ENCODE measurements at regions not wholly inside any gene's neighbourhood (a gene's known extent, or its start where the extent isn't known, plus 50 kb on each side); places are given as distances from the start of the nearest gene placed in this dataset.
A peak's percentile ranks its signal among the peaks of the same experiment; 100 is the strongest.

DNA sequence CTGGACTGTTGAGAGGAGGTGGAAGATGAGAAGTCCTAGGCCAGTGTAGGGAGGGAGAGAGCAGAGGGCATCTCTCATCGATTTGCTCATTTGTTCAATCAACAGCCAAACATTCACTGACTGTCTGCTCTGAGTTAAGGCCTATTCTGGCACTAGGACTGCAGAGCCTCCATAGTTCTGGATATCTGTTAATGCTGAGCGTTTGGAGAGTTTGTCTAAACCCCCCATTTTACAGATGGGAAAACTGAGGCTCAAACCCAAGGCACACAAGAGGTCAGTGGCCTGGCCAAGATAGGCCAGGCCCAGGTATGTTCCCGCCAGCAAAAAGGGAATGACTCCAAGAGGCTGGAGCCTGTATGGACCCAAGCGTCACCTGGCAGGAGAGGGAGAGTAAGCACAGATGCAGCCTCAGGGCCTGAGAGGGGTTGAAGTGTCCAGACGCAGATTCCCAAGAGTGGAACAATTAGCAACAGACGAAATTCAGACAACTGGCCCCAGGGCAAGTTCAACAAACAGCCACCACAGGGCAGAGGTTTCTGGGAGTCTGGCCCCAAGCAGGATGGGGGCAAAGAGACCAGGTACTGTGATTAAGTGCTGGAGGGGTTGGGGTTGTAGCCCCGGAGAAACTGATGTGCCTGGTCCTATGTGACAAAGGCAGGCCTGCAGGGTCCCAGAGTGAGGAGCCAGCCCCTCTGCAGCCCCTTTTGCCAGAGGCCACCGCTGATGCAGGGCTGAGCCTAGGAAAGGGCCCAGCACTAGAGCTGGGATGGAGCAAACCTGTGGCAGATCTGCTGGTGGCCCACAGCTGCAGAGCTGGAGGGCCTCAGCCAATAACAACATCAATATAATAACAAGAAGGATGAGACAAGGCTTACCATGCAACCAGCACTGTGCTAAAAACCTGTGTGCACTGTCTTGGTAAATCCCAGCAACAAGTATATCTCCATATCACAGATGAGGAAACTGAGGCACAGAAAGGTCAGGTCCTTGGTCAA is 245.1 kb upstream of the TLE3 start:
- WGBS, result 93% methylated on average over 7 of the region's 8 CpGs
- TF ChIP-seq EP300 (IDR thresholded peaks at IDR 0.05), result no peak
- no peak for TF ChIP-seq POLR2AphosphoS5 (IDR thresholded peaks at IDR 0.05)
- no peak for TF ChIP-seq CTCF (IDR thresholded peaks at IDR 0.05)
- TF ChIP-seq POLR2A (IDR thresholded peaks at IDR 0.05; ENCODE audit: low read depth), result no peak
- DNase-seq (ENCODE audit: extremely low spot score), result no peak
- H3K27ac ChIP-seq (replicated peaks in 1 of 4), result no peak overlapping the region
- H3K27me3 ChIP-seq, result no peaks in the 10 kb centered on the region
- peaks cover 0 to 28% (median 17%) of the 10 kb centered on the region in 4 donors for H3K4me1 ChIP-seq
- intact Hi-C loops (cut with DNase I), result no loop called here
- H3K9me3 ChIP-seq, result no peaks in the 10 kb centered on the region
- H3K36me3 ChIP-seq, result no peaks in the 10 kb centered on the region
- H3K4me3 ChIP-seq, result no peak overlapping the region

- no peaks in the 10 kb centered on the region for H3K9me3 ChIP-seq
- H3K27me3 ChIP-seq, result no peaks in the 10 kb centered on the region
- no peak overlapping the region for H3K27ac ChIP-seq (replicated peaks in 1 of 4)
- TF ChIP-seq CTCF (IDR thresholded peaks at IDR 0.05) (no peak), POLR2A (IDR thresholded peaks at IDR 0.05; ENCODE audit: low read depth) (no peak), EP300 (IDR thresholded peaks at IDR 0.05) (no peak), POLR2AphosphoS5 (IDR thresholded peaks at IDR 0.05) (no peak)
- WGBS, result 96% methylated on average over 7 of the region's 7 CpGs
- no peak overlapping the region for H3K4me3 ChIP-seq
- no peak for DNase-seq (ENCODE audit: extremely low spot score)
- H3K4me1 ChIP-seq, result peaks cover 0 to 35% (median 24%) of the 10 kb centered on the region in 4 donors
- H3K36me3 ChIP-seq, result no peaks in the 10 kb centered on the region
- intact Hi-C loops (cut with DNase I), result no loop called here
Measured at GRCh38 chr15:70342141-70342540, 244.4 kb upstream of the TLE3 start.

DNA sequence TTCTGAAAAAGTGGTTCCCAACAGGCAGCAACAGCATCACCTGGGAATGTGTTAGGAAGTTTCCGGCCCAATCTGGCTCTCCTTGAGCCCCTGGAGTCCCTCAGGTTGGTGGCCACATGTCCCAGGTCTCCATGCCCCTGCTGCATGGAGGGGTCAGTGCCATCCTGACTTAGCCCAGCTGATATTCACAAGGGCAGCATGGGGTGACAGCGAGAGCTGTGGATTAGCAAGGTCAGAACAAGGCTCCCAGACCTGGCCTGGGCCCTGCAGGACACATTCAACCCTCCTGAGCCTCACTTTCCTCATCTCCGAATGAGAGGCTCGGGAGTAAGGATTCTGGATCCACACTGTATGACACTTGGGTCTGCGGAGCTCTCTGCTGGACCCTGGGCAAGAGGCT is 243.8 kb upstream of the TLE3 start:
- H3K27me3 ChIP-seq, result no peaks in the 10 kb centered on the region
- peak; percentile 60 for DNase-seq (ENCODE audit: extremely low spot score)
- peaks cover 0 to 39% (median 27%) of the 10 kb centered on the region in 4 donors for H3K4me1 ChIP-seq
- TF ChIP-seq CTCF (IDR thresholded peaks at IDR 0.05) (no peak), POLR2AphosphoS5 (IDR thresholded peaks at IDR 0.05) (no peak), POLR2A (IDR thresholded peaks at IDR 0.05; ENCODE audit: low read depth) (no peak), EP300 (IDR thresholded peaks at IDR 0.05) (no peak)
- no peak overlapping the region for H3K27ac ChIP-seq (replicated peaks in 1 of 4)
- no peaks in the 10 kb centered on the region for H3K9me3 ChIP-seq
- intact Hi-C loops (cut with DNase I), result no loop called here
- H3K36me3 ChIP-seq, result no peaks in the 10 kb centered on the region
- WGBS, result 95% methylated on average over 4 of the region's 5 CpGs
- H3K4me3 ChIP-seq, result no peak overlapping the region

DNA sequence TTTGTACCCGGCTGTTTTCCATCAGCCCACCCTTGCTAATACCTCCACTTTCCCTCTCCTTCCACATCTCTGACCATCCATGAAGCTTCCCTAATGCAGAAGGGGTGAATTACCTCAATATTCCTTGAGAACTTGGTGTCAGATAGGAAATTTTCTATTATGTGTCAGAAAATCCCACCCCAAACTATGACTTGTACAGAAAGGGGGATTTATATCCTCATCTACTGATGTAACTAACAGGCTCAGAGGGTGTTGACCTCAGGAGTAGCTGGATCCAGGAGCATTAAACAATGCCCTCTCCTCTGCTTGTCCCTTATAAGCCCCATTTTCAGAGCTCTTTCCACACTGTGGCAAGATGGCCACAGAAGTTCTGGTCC is 242.8 kb upstream of the TLE3 start:
- no peak for DNase-seq (ENCODE audit: extremely low spot score)
- 91% methylated on average over 1 of the region's 1 CpG for WGBS
- Histone ChIP-seq H3K27me3 (no peaks in the 10 kb centered on the region), H3K36me3 (no peaks in the 10 kb centered on the region), H3K4me3 (no peak overlapping the region), H3K4me1 (peaks cover 0 to 39% (median 27%) of the 10 kb centered on the region in 4 donors), H3K9me3 (no peaks in the 10 kb centered on the region), H3K27ac (replicated peaks in 1 of 4) (peak overlapping the region in 2 of 4 donors; percentile 12 to 63)
- no peak for TF ChIP-seq POLR2A (IDR thresholded peaks at IDR 0.05; ENCODE audit: low read depth)
- TF ChIP-seq POLR2AphosphoS5 (IDR thresholded peaks at IDR 0.05), result no peak
- TF ChIP-seq CTCF (IDR thresholded peaks at IDR 0.05), result no peak
- TF ChIP-seq EP300 (IDR thresholded peaks at IDR 0.05), result no peak
- intact Hi-C loops (cut with DNase I), result no loop called here
